Liver (tissue), 3 donors: ENCODE measurements at regions not wholly inside any gene's neighbourhood (a gene's known extent, or its start where the extent isn't known, plus 50 kb on each side); places are given as distances from the start of the nearest gene placed in this dataset.

Source experiments
- ATF3 ChIP-seq: IDR thresholded peaks from 2 replicates; pipeline ENCODE4 v1.6.1; 2016; ENCODE audit warnings: antibody characterized with exemption
- EGR1 ChIP-seq, 2 donors: IDR thresholded peaks; 2 replicates each; pipeline ENCODE4 v1.6.1; 2016 to 2018; ENCODE audit warnings: antibody characterized with exemption in 2 of 2, low read depth in 2 of 2
- FOXA1 ChIP-seq: IDR thresholded peaks from 2 replicates; pipeline ENCODE4 v1.6.1; 2016; ENCODE audit warnings: antibody characterized with exemption
- GABPA ChIP-seq, 2 donors: IDR thresholded peaks in 1 of 2; conservative IDR thresholded peaks in 1 of 2; 2 replicates each; pipeline ENCODE4 v1.6.1; 2016; ENCODE audit warnings: antibody characterized with exemption in 2 of 2, mild to moderate bottlenecking in 1 of 2, moderate library complexity in 1 of 2
- JUND ChIP-seq, 2 donors: IDR thresholded peaks; 2 replicates each; pipeline ENCODE4 v1.6.1; 2016; ENCODE audit warnings: antibody characterized with exemption in 2 of 2
- RAD21 ChIP-seq, 2 donors: IDR thresholded peaks; 2 replicates each; pipeline ENCODE4 v1.6.1; 2016; ENCODE audit warnings: antibody characterized with exemption in 2 of 2, mild to moderate bottlenecking in 2 of 2
- RXRA ChIP-seq, 2 donors: IDR thresholded peaks; 2 replicates each; pipeline ENCODE4 v1.6.1; 2017 to 2018; ENCODE audit warnings: antibody characterized with exemption in 2 of 2, mild to moderate bottlenecking in 1 of 2
- SP1 ChIP-seq: IDR thresholded peaks from 2 replicates; pipeline ENCODE4 v1.6.1; 2018; ENCODE audit warnings: antibody characterized with exemption, mild to moderate bottlenecking
- TAF1 ChIP-seq: conservative IDR thresholded peaks from 2 replicates; pipeline ENCODE4 v1.6.1; 2016; ENCODE audit warnings: antibody characterized with exemption, mild to moderate bottlenecking
- YY1 ChIP-seq: IDR thresholded peaks from 2 replicates; pipeline ENCODE4 v1.6.1; 2016; ENCODE audit warnings: antibody characterized with exemption, mild to moderate bottlenecking
- TF ChIP-seq, protein P1 (sequence below): fragments of 150-350 bp; IDR thresholded peaks from 2 replicates; pipeline ENCODE4 v1.5.1; 2017; ENCODE audit warnings: improper control_type of control experiment, low read depth, low read length; ENCODE audit not compliant: missing input control
- TF ChIP-seq, protein P2 (sequence below): IDR thresholded peaks from 2 replicates; pipeline ENCODE4 v1.6.1; 2016; ENCODE audit warnings: antibody characterized with exemption, mild to moderate bottlenecking
- TF ChIP-seq, protein P3 (sequence below): IDR thresholded peaks from 2 replicates; pipeline ENCODE4 v1.6.1; 2016; ENCODE audit warnings: antibody characterized with exemption
- TF ChIP-seq, protein P4 (sequence below): IDR thresholded peaks from 2 replicates; pipeline ENCODE4 v1.6.1; 2016; ENCODE audit warnings: antibody characterized with exemption
- donor health status: healthy.
- donor health status: healthy.

DNA sequence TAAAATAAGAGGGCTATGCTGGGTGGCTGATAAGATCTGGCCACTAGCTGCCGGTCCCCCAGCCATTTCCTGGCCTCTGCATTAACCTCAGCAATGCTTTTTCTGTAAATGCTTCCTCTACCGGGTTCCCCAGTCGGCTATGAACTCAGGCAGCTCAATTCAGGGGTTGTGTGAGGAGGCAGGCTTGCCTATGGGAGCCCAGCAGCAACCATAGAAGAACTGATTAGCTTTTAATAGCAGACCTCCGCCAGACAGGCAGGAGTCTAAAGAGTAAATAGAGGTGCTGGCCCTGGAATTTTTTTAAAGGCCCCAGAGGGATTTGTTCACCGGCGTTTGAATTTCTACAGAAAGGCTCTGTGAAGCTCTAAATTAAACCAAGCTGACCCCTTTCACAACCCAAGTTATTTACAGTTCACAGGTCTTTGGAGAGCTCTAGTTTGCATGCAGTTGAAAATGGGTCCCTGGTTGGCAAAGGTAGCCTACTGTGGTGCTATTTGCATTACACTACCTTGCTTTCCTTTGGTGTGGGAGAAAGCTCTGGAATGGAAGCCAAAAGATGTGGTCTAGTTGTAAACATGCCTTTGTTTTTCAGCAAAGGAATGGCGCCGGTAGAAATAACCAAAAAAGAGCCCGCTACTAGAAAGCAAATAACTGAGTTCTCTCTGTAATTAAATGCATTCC, 289.7 kb upstream of the SEMA6A start:
- TF ChIP-seq, protein P1, sequence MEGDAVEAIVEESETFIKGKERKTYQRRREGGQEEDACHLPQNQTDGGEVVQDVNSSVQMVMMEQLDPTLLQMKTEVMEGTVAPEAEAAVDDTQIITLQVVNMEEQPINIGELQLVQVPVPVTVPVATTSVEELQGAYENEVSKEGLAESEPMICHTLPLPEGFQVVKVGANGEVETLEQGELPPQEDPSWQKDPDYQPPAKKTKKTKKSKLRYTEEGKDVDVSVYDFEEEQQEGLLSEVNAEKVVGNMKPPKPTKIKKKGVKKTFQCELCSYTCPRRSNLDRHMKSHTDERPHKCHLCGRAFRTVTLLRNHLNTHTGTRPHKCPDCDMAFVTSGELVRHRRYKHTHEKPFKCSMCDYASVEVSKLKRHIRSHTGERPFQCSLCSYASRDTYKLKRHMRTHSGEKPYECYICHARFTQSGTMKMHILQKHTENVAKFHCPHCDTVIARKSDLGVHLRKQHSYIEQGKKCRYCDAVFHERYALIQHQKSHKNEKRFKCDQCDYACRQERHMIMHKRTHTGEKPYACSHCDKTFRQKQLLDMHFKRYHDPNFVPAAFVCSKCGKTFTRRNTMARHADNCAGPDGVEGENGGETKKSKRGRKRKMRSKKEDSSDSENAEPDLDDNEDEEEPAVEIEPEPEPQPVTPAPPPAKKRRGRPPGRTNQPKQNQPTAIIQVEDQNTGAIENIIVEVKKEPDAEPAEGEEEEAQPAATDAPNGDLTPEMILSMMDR, result no peak
- TF ChIP-seq, protein P2, sequence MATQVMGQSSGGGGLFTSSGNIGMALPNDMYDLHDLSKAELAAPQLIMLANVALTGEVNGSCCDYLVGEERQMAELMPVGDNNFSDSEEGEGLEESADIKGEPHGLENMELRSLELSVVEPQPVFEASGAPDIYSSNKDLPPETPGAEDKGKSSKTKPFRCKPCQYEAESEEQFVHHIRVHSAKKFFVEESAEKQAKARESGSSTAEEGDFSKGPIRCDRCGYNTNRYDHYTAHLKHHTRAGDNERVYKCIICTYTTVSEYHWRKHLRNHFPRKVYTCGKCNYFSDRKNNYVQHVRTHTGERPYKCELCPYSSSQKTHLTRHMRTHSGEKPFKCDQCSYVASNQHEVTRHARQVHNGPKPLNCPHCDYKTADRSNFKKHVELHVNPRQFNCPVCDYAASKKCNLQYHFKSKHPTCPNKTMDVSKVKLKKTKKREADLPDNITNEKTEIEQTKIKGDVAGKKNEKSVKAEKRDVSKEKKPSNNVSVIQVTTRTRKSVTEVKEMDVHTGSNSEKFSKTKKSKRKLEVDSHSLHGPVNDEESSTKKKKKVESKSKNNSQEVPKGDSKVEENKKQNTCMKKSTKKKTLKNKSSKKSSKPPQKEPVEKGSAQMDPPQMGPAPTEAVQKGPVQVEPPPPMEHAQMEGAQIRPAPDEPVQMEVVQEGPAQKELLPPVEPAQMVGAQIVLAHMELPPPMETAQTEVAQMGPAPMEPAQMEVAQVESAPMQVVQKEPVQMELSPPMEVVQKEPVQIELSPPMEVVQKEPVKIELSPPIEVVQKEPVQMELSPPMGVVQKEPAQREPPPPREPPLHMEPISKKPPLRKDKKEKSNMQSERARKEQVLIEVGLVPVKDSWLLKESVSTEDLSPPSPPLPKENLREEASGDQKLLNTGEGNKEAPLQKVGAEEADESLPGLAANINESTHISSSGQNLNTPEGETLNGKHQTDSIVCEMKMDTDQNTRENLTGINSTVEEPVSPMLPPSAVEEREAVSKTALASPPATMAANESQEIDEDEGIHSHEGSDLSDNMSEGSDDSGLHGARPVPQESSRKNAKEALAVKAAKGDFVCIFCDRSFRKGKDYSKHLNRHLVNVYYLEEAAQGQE, result no peak
- TF ChIP-seq, protein P3, sequence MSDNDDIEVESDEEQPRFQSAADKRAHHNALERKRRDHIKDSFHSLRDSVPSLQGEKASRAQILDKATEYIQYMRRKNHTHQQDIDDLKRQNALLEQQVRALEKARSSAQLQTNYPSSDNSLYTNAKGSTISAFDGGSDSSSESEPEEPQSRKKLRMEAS, result no peak
- TF ChIP-seq EGR1 (IDR thresholded peaks at IDR 0.05; ENCODE audit: low read depth in 2 of 2), result no peak
- no peak for TF ChIP-seq GABPA (IDR thresholded peaks at IDR 0.05 in 1 of 2, conservative IDR thresholded peaks at IDR 0.05 in 1 of 2)
- no peak for TF ChIP-seq SP1
- TF ChIP-seq, protein P4, sequence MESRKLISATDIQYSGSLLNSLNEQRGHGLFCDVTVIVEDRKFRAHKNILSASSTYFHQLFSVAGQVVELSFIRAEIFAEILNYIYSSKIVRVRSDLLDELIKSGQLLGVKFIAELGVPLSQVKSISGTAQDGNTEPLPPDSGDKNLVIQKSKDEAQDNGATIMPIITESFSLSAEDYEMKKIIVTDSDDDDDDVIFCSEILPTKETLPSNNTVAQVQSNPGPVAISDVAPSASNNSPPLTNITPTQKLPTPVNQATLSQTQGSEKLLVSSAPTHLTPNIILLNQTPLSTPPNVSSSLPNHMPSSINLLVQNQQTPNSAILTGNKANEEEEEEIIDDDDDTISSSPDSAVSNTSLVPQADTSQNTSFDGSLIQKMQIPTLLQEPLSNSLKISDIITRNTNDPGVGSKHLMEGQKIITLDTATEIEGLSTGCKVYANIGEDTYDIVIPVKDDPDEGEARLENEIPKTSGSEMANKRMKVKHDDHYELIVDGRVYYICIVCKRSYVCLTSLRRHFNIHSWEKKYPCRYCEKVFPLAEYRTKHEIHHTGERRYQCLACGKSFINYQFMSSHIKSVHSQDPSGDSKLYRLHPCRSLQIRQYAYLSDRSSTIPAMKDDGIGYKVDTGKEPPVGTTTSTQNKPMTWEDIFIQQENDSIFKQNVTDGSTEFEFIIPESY, result no peak
- no peak for TF ChIP-seq JUND (IDR thresholded peaks at IDR 0.05)
- no peak for TF ChIP-seq RAD21 (IDR thresholded peaks at IDR 0.05)
- no peak for TF ChIP-seq YY1
- no peak for TF ChIP-seq FOXA1
- TF ChIP-seq RXRA (IDR thresholded peaks at IDR 0.05), result peak in 1 of 2 donors; percentile 47
- TF ChIP-seq TAF1, result no peak
- no peak for TF ChIP-seq ATF3
